Kidney (tissue), 13 donors: ENCODE measurements at regions not wholly inside any gene's neighbourhood (a gene's known extent, or its start where the extent isn't known, plus 50 kb on each side); places are given as distances from the start of the nearest gene placed in this dataset.

Experiments used
- DNase-seq, 5 donors: peaks; one replicate each; pipeline ENCODE4 v3.0.0-alpha.2; 2013 to 2020
- FAIRE-seq: peaks from 2 replicates; lab custom pipeline; 2012; peaks lifted over from hg19 to GRCh38; lab: Jason Lieb, UNC
- H3K27ac ChIP-seq, 2 donors: one replicate each; pipeline ENCODE4 v1.7.0; 2013; ENCODE audit warnings: low read depth in 2 of 2, low read length in 2 of 2, inconsistent platforms in 1 of 2
- H3K27me3 ChIP-seq: one replicate; pipeline ENCODE4 v1.7.1; 2013; ENCODE audit warnings: low read length, inconsistent platforms; ENCODE audit not compliant: control insufficient read depth, insufficient read depth
- H3K36me3 ChIP-seq, 3 donors: one replicate each; pipeline versions ENCODE4 v1.7.0 to v1.7.1; 2013; ENCODE audit warnings: low read length in 3 of 3, control low read depth in 1 of 3, inconsistent platforms in 1 of 3; ENCODE audit not compliant: insufficient read depth in 3 of 3, control insufficient read depth in 2 of 3
- H3K4me1 ChIP-seq, 3 donors: one replicate each; pipeline versions ENCODE4 v1.7.0 to v1.7.1; 2013; ENCODE audit warnings: low read length in 3 of 3, inconsistent platforms in 1 of 3, low read depth in 1 of 3; ENCODE audit not compliant: control insufficient read depth in 2 of 3, insufficient read depth in 2 of 3
- H3K4me3 ChIP-seq, 3 donors: one replicate each; pipeline versions ENCODE4 v1.7.0 to v1.8.1; 2013; ENCODE audit warnings: low read length in 3 of 3, control low read depth in 1 of 3, inconsistent platforms in 1 of 3
- H3K9ac ChIP-seq, 3 donors: one replicate each; pipeline versions ENCODE4 v1.7.0 to v1.7.1; 2013; ENCODE audit warnings: low read length in 3 of 3, control low read depth in 1 of 3, inconsistent platforms in 1 of 3
- H3K9me3 ChIP-seq, 3 donors: one replicate each; pipeline versions ENCODE4 v1.7.0 to v1.7.1; 2013; ENCODE audit warnings: low read length in 3 of 3, control low read depth in 1 of 3, inconsistent platforms in 1 of 3; ENCODE audit not compliant: control insufficient read depth in 2 of 3, insufficient read depth in 1 of 3
- CTCF ChIP-seq: IDR thresholded peaks from 3 replicates; pipeline ENCODE4 v1.5.1; 2012; ENCODE audit warnings: mild to moderate bottlenecking, moderate library complexity, borderline replicate concordance; ENCODE audit not compliant: insufficient read depth; ENCODE audit errors: extremely low read depth
- intact Hi-C: fragments of 100-400 bp; cut with DNase I; formaldehyde crosslinking; loops from one replicate; pipeline ENCODE4 v1.11.1; 2022
- donor health status: control.
- donor health status: control.
- donor health status: control.
- donor health status: control.
- donor health status: control.
- donor health status: DM: yes; HTN: yes; CAD: no.
- donor health status: Normal renal cell carcinoma (clear cell type).

GRCh38 chr13:108402850-108403249 lies 133.3 kb downstream of the TNFSF13B start:
- intact Hi-C loops = no loop called here
- Histone ChIP-seq H3K27me3 (no peaks in the 10 kb centered on the region), H3K36me3 (no peaks in the 10 kb centered on the region), H3K9ac (no peak overlapping the region), H3K4me3 (no peak overlapping the region), H3K9me3 (no peaks in the 10 kb centered on the region), H3K4me1 (no peaks in the 10 kb centered on the region), H3K27ac (no peak overlapping the region)
- FAIRE-seq (no peak), DNase-seq (no peak)
- no peak for TF ChIP-seq CTCF

- DNase-seq = no peak
- Histone ChIP-seq H3K36me3 (no peaks in the 10 kb centered on the region), H3K4me3 (no peak overlapping the region), H3K9me3 (no peaks in the 10 kb centered on the region), H3K27ac (no peak overlapping the region), H3K9ac (no peak overlapping the region), H3K4me1 (no peaks in the 10 kb centered on the region), H3K27me3 (no peaks in the 10 kb centered on the region)
- no peak for FAIRE-seq
- intact Hi-C loops = no loop called here
- TF ChIP-seq CTCF = no peak
These were observed 138.0 kb downstream of the TNFSF13B start for GRCh38 chr13:108407495-108407894.

- Histone ChIP-seq H3K9ac (no peak overlapping the region), H3K27ac (no peak overlapping the region), H3K4me3 (no peak overlapping the region), H3K27me3 (no peaks in the 10 kb centered on the region), H3K36me3 (no peaks in the 10 kb centered on the region), H3K9me3 (no peaks in the 10 kb centered on the region), H3K4me1 (no peaks in the 10 kb centered on the region)
- TF ChIP-seq CTCF = no peak
- intact Hi-C loops = no loop called here
- FAIRE-seq = no peak
- peak in 1 of 5 donors; percentile 4 for DNase-seq
These were observed 139.2 kb downstream of the TNFSF13B start for GRCh38 chr13:108408672-108409071.

GRCh38 chr13:108409730-108410129 lies 140.2 kb downstream of the TNFSF13B start:
- DNase-seq (no peak), FAIRE-seq (no peak)
- Histone ChIP-seq H3K9ac (no peak overlapping the region), H3K36me3 (no peaks in the 10 kb centered on the region), H3K27ac (no peak overlapping the region), H3K27me3 (no peaks in the 10 kb centered on the region), H3K4me3 (no peak overlapping the region), H3K4me1 (no peaks in the 10 kb centered on the region), H3K9me3 (no peaks in the 10 kb centered on the region)
- no peak for TF ChIP-seq CTCF
- intact Hi-C loops = no loop called here
